Esophagus muscularis mucosa (tissue), 4 donors: ENCODE measurements at regions not wholly inside any gene's neighbourhood (a gene's known extent, or its start where the extent isn't known, plus 50 kb on each side); places are given as distances from the start of the nearest gene placed in this dataset.

Source experiments
- CTCF ChIP-seq, 3 experiments: fragments of 200-600 bp in 2 of 3; fragments of 450-650 bp in 1 of 3; sonication (generic) in 2 of 3; IDR thresholded peaks; one replicate each; pipeline ENCODE4 v1.5.1; 2017 to 2019; ENCODE audit warnings: antibody characterized with exemption in 3 of 3, mild to moderate bottlenecking in 2 of 3, moderate library complexity in 1 of 3
- EP300 ChIP-seq: sonication (generic); formaldehyde crosslinking; IDR thresholded peaks from one replicate; pipeline ENCODE4 v1.6.1; 2017; ENCODE audit warnings: antibody characterized with exemption
- POLR2AphosphoS5 ChIP-seq, 2 donors: sonication (generic); formaldehyde crosslinking; IDR thresholded peaks; one replicate each; pipeline ENCODE4 v1.6.1; 2017; ENCODE audit warnings: antibody characterized with exemption in 2 of 2

- TF ChIP-seq POLR2AphosphoS5 (IDR thresholded peaks at IDR 0.05) (no peak), CTCF (IDR thresholded peaks at IDR 0.05) (no peak), EP300 (no peak)
Observed at GRCh38 chr10:93250010-93250409, 176.3 kb downstream of the CYP26A1 start.
